ENCODE measurements at regions not wholly inside any gene's neighbourhood (a gene's known extent, or its start where the extent isn't known, plus 50 kb on each side); places are given as distances from the start of the nearest gene placed in this dataset.
A peak's percentile ranks its signal among the peaks of the same experiment; 100 is the strongest.

DNA sequence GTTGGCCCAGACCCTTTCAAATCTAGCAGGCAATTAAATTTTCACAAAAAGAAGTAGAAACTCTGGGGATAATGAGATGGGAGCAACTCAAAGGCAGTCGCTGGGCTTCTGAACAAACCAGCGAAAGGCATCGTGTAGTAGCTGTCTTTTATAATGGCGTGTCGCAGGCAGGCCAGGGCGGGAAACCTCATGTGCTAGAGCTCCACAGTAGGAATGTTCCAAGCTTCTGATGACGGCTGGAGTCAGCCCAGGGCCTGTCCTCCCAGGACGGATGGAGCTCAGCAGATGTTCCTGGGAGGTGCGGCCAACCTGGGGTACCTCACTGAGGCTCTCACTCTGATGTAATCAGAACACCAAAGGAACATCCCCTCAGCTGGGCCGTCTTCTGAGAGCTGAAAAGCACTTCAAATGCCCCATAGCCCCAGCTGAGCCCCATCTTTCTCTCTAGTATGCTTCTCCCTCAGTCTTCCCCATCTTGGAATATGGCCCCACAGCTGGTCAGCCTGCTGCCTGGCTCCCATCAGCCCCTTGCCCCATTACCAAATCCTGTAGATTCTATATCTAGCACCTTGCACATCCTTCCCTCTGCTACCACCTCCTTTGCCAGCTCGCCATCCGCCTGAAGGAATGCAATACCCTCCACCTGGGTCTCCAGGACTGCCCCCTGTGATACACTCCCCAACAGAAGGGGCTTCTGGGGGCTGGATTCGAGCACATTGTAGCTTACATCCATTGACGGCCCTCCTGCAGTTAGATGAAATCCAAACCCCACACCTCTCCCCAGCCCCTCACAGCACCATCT lies 54.9 kb upstream of the ATP2B2 start:
- TF ChIP-seq, protein P1, sequence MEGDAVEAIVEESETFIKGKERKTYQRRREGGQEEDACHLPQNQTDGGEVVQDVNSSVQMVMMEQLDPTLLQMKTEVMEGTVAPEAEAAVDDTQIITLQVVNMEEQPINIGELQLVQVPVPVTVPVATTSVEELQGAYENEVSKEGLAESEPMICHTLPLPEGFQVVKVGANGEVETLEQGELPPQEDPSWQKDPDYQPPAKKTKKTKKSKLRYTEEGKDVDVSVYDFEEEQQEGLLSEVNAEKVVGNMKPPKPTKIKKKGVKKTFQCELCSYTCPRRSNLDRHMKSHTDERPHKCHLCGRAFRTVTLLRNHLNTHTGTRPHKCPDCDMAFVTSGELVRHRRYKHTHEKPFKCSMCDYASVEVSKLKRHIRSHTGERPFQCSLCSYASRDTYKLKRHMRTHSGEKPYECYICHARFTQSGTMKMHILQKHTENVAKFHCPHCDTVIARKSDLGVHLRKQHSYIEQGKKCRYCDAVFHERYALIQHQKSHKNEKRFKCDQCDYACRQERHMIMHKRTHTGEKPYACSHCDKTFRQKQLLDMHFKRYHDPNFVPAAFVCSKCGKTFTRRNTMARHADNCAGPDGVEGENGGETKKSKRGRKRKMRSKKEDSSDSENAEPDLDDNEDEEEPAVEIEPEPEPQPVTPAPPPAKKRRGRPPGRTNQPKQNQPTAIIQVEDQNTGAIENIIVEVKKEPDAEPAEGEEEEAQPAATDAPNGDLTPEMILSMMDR (IDR thresholded peaks at IDR 0.05), result no peak
- Mint-ChIP-seq H3K9me3 (no peaks in the 10 kb centered on the region), H3K36me3 (ENCODE audit: low read depth) (no peaks in the 10 kb centered on the region), H3K4me1 (ENCODE audit: low read depth) (peaks cover 15% of the 10 kb centered on the region), H3K27me3 (peaks cover 30% of the 10 kb centered on the region), H3K4me3 (no peak overlapping the region), H3K27ac (no peak overlapping the region)
- ChIA-PET CTCF (interaction anchor here (1.1 to 1.4 kb wide), 2 partner anchors 9 to 12 kb away, joined by 3 to 4 read pairs; no protein-coding TSS in a partner anchor), POLR2A (interaction anchor here (1.9 kb wide), 1 partner anchor 8 kb away, joined by 4 read pairs; no protein-coding TSS in a partner anchor)
- DNase-seq (no peak), ATAC-seq (no peak)
- intact Hi-C loops (cut with micrococcal nuclease), result no loop called here

DNA sequence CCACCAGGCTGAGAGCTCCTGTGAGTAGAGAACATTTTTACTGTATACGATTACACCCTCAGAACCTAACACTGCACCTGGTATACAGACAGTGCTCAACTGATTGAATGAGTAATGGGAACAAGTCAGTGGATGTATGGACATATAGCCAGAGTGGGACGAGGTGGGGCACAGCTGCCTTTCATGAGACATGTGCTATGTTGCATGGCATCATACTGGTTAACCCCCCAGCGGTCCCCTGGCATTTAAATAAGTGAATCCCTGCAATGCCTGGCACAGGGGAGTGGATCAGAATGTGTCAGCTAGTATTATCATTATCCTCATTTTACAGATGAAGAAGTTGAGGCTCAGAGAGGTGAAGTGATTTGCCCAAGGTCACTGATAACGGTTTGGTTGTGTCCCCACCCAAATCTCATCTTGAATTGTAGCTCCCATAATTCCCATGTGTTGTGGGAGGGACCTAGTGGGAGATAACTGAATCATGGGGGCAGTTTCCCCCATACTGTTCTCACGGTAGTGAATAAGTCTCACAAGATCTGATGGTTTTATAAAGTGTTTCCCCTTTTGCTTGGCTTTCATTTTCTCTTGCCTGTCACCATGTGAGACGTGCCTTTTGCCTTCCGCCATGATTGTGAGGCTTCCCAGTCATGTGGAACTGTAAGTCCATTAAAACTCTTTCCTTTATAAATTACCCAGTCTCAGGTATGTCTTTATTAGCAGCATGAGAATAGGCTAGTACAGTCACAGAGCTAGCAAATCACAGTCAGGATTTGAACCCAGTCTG lies 56.0 kb upstream of the ATP2B2 start:
- H3K27me3 Mint-ChIP-seq, result peaks cover 34% of the 10 kb centered on the region
- intact Hi-C loops (cut with micrococcal nuclease), result no loop called here
- DNase-seq, result no peak
- no peak overlapping the region for H3K4me3 Mint-ChIP-seq
- no peak for ATAC-seq
- no peaks in the 10 kb centered on the region for H3K9me3 Mint-ChIP-seq
- ChIA-PET POLR2A (interaction anchor here (1.9 kb wide), 1 partner anchor 9 kb away, joined by 4 read pairs; no protein-coding TSS in a partner anchor), CTCF (interaction anchor here (0.7 to 1.5 kb wide), 3 partner anchors 8 to 218 kb away, joined by 3 to 5 read pairs (median 4); no protein-coding TSS in a partner anchor)
- H3K27ac Mint-ChIP-seq, result no peak overlapping the region
- peaks cover 15% of the 10 kb centered on the region for H3K4me1 Mint-ChIP-seq (ENCODE audit: low read depth)
- TF ChIP-seq, protein P1 (IDR thresholded peaks at IDR 0.05), result no peak
- H3K36me3 Mint-ChIP-seq (ENCODE audit: low read depth), result no peaks in the 10 kb centered on the region

DNA sequence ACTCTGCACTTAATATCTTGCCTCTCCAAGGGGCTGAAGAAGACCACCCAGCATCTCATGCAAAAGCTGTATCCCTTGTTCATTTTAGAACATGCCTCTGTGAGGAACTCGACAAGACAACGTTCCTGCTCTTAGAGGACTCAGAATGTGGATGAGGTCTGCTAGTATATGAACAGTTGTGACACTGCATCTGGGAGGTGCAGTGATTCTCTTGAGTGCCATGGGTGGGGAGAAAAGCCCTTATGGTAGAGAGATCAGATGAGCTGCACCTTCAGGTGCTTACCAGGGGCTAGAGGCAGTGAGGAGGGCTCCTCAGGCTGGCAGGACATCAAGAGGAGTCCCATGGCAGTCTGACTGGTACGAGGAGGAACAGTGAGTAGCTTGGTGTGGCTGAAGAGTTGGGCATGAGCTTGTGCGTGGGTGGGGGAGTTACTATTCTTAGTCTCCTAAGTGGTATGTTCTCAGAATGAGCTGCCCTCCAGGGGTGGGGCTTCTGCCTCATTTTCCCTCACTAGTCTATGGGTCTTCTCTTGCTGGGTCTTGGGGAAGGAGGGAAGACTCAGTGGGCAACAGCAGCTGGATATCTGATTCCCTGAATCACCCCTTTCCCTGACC lies 56.7 kb upstream of the ATP2B2 start:
- Mint-ChIP-seq H3K27me3 (peaks cover 34% of the 10 kb centered on the region), H3K4me1 (ENCODE audit: low read depth) (peaks cover 15% of the 10 kb centered on the region), H3K27ac (no peak overlapping the region), H3K36me3 (ENCODE audit: low read depth) (no peaks in the 10 kb centered on the region), H3K4me3 (no peak overlapping the region), H3K9me3 (no peaks in the 10 kb centered on the region)
- intact Hi-C loops (cut with micrococcal nuclease), result no loop called here
- ChIA-PET POLR2A (interaction anchor here (1.9 kb wide), 1 partner anchor 9 kb away, joined by 4 read pairs; no protein-coding TSS in a partner anchor), CTCF (interaction anchor here (0.7 to 1.5 kb wide), 2 partner anchors 176 to 218 kb away, joined by 3 to 5 read pairs; no protein-coding TSS in a partner anchor)
- peak; percentile 60 for DNase-seq
- peak; percentile 59 for ATAC-seq
- TF ChIP-seq, protein P1 (IDR thresholded peaks at IDR 0.05), result no peak

DNA sequence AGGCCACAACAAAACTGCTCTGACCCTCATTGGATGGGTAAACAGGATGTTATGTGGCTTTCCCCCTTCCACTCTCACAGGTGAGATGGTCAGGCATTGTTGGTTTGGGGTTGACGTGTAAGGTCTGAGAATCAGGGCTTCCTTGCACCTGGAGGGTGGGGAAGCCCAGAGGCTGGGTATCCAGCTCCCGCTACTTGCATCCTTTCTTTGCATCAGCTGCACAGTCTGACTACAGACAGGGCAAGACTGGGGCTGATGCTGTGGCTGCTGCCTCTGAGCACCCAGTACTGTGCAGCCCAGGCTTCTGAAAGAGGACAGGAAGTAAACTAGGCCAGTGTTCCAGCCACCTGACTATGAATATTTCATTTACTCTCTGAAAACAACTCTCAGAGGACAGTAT lies 58.0 kb upstream of the ATP2B2 start:
- TF ChIP-seq, protein P1 (IDR thresholded peaks at IDR 0.05), result no peak
- Mint-ChIP-seq H3K27me3 (peaks cover 34% of the 10 kb centered on the region), H3K4me3 (no peak overlapping the region), H3K4me1 (ENCODE audit: low read depth) (peaks cover 8% of the 10 kb centered on the region), H3K36me3 (ENCODE audit: low read depth) (no peaks in the 10 kb centered on the region), H3K27ac (no peak overlapping the region), H3K9me3 (no peaks in the 10 kb centered on the region)
- POLR2A ChIA-PET, result no interaction called here
- intact Hi-C loops (cut with micrococcal nuclease), result no loop called here
- no peak for DNase-seq
- CTCF ChIA-PET, result no interaction called here
- no peak for ATAC-seq
